Stimulated activated memory B cell treated with anti-CD40 and anti-IgM and Interleukin-4, amounts not matched to agents 10 μg/mL and 1 μg/mL and 100 μg/mL, for 72 hours (primary cell): ENCODE measurements at regions not wholly inside any gene's neighbourhood (a gene's known extent, or its start where the extent isn't known, plus 50 kb on each side); places are given as distances from the start of the nearest gene placed in this dataset.
"Not testable (repeated sequence)": the region's sequence is repeated elsewhere in the genome, so short reads cannot be mapped to it uniquely, and the experiment has no call there.

ENCODE experiments used
- ATAC-seq: fragments of 150-1000 bp; cut with Tn5 transposase; 2 replicates; pipeline ENCODE4 v1.10.0; 2021
- H3K27ac Mint-ChIP-seq: one replicate; pipeline ENCODE4 v1.8.0; 2022; ENCODE audit warnings: mild to moderate bottlenecking, mixed read lengths
- H3K27me3 Mint-ChIP-seq: one replicate; pipeline ENCODE4 v1.8.0; 2022; ENCODE audit warnings: mixed read lengths
- H3K36me3 Mint-ChIP-seq: one replicate; pipeline ENCODE4 v1.8.0; 2022; ENCODE audit warnings: mixed read lengths
- H3K4me1 Mint-ChIP-seq: one replicate; pipeline ENCODE4 v1.8.0; 2022; ENCODE audit warnings: mixed read lengths
- H3K4me3 Mint-ChIP-seq: one replicate; pipeline ENCODE4 v1.8.0; 2022; ENCODE audit warnings: mild to moderate bottlenecking, moderate library complexity, mixed read lengths
- H3K9me3 Mint-ChIP-seq: one replicate; pipeline ENCODE4 v1.8.0; 2022; ENCODE audit warnings: mixed read lengths

DNA sequence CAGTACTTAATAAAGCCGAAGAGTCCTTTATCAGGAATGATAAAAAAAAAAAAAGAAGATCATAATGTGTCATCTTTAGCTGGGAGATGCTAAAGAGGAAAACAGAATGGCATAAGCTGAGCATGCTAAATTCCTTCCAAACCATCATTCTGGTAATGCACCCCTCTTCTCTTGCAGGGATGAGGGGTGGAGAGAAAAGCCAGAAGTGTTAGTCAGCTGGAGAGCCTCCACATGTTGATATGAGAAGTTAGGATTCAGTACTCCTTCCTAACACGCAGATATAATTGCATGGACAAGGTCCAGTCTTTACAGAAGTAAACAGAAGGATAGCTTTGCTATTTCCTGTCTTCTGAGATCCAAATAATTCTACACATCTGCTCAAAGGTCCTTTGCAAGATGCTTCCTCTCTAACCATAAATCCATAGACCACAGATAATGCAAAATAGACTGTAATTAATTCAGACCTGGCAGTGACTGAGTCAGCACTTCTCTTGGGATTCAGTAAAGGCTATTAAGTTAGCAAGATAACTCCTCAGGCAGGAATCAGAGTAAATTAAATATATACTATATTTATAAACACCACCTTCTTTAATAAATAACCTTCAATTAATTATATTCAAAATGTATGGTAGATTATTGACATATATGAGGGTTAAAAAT lies 930.0 kb upstream of the KLHL29 start:
- no peak for ATAC-seq
- no peaks in the 10 kb centered on the region for H3K36me3 Mint-ChIP-seq
- no peak overlapping the region for H3K27ac Mint-ChIP-seq
- no peak overlapping the region for H3K4me3 Mint-ChIP-seq
- H3K4me1 Mint-ChIP-seq = no peaks in the 10 kb centered on the region
- no peaks in the 10 kb centered on the region for H3K27me3 Mint-ChIP-seq
- no peaks in the 10 kb centered on the region for H3K9me3 Mint-ChIP-seq

DNA sequence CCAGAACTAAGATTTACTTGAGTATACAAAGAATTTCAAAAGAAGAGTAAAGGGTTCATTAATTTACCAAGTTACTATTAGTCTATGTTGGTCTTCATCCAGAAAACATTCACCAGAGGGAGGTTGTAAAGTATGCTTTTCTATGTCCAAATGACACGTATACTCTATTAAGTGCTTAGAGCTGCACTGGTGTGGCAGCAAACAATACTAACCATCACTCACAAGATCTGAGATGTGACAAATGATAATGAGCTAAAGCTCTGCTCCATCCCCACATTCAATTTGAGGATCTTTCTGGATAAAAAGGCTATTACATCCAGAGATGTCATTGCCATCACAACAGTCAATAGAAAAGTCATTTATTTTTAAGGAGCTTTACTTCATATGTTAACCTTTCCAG lies 926.5 kb upstream of the KLHL29 start:
- H3K27me3 Mint-ChIP-seq = no peaks in the 10 kb centered on the region
- H3K4me1 Mint-ChIP-seq = no peaks in the 10 kb centered on the region
- H3K9me3 Mint-ChIP-seq = peaks cover 3% of the 10 kb centered on the region
- no peak overlapping the region for H3K27ac Mint-ChIP-seq
- H3K36me3 Mint-ChIP-seq = no peaks in the 10 kb centered on the region
- H3K4me3 Mint-ChIP-seq = no peak overlapping the region
- ATAC-seq = no peak

DNA sequence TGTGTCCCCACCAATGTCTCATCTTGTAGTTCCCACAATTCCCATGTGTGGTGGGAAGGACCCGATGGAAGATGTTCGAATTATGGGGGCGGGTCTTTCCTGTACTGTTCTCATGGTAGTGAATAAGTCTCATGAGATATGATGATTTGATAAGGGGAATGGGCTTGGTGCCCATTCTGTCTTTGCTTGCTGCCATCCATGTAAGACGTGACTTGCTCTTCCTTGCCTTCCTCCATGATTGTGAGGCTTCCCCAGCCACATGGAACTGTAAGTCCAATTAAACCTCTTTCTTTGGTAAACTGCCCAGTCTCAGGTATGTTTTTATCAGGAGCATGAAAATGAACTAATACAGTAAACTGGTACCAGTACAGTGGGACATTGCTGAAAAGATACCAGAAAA lies 909.9 kb upstream of the KLHL29 start:
- H3K4me3 Mint-ChIP-seq, H3K9me3 Mint-ChIP-seq, H3K4me1 Mint-ChIP-seq, H3K27ac Mint-ChIP-seq, H3K27me3 Mint-ChIP-seq, H3K36me3 Mint-ChIP-seq, ATAC-seq: not testable (repeated sequence)

GRCh38 chr2:22478329-22478728 lies 906.6 kb upstream of the KLHL29 start:
- no peaks in the 10 kb centered on the region for H3K4me1 Mint-ChIP-seq
- peaks cover 5% of the 10 kb centered on the region for H3K9me3 Mint-ChIP-seq
- H3K36me3 Mint-ChIP-seq = no peaks in the 10 kb centered on the region
- H3K4me3 Mint-ChIP-seq = no peak overlapping the region
- H3K27ac Mint-ChIP-seq = no peak overlapping the region
- ATAC-seq = no peak
- H3K27me3 Mint-ChIP-seq = no peaks in the 10 kb centered on the region

- Mint-ChIP-seq H3K36me3 (no peaks in the 10 kb centered on the region), H3K27ac (no peak overlapping the region), H3K4me1 (no peaks in the 10 kb centered on the region), H3K4me3 (no peak overlapping the region), H3K9me3 (peaks cover 5% of the 10 kb centered on the region), H3K27me3 (no peaks in the 10 kb centered on the region)
- no peak for ATAC-seq
Observed at GRCh38 chr2:22481486-22482259, 903.3 kb upstream of the KLHL29 start.

DNA sequence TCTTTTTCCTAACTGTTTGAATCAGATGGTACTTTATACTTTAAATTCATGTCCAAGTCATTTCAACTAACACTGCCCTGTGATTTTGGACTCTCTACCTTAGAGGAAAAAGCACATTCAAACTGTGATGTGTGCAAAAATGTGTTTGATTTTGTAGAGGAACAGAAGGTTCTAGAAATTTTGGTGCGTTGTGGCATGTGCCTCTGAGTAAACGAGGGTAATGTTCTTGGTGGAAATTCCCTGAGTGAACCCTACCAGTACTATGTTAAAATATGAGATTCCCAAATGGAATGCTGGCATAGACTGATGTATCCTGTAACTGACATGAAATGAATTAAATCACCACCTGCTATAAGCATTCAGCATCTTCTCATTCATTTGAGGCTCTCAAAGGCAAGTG lies 901.9 kb upstream of the KLHL29 start:
- Mint-ChIP-seq H3K27me3 (no peaks in the 10 kb centered on the region), H3K4me3 (no peak overlapping the region), H3K9me3 (peaks cover 3% of the 10 kb centered on the region), H3K27ac (no peak overlapping the region), H3K4me1 (no peaks in the 10 kb centered on the region), H3K36me3 (no peaks in the 10 kb centered on the region)
- no peak for ATAC-seq

GRCh38 chr2:22485486-22485885 lies 899.5 kb upstream of the KLHL29 start:
- Mint-ChIP-seq H3K27me3 (no peaks in the 10 kb centered on the region), H3K27ac (no peak overlapping the region)

DNA sequence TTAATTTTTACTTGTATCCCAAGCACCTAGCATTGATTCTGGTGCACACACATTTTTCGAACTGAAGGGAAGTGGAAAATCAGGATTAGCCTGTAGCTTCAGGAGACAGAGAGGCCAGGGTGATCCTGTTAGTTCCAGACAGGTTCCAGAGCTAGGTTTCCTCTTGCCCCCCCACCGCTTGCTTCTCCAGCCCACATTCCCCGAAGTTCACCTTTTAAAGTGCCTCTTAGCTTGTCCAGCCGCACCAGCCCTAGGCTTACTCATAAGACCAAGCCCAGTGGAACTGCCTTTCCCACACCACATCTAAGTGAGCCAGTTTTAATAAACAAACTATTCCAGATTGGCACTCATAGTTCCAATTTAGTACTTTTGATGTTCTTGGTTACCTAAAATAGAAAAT lies 898.6 kb upstream of the KLHL29 start:
- no peaks in the 10 kb centered on the region for H3K27me3 Mint-ChIP-seq
- H3K4me1 Mint-ChIP-seq = no peaks in the 10 kb centered on the region
- no peak for ATAC-seq
- no peak overlapping the region for H3K4me3 Mint-ChIP-seq
- no peak overlapping the region for H3K27ac Mint-ChIP-seq
- H3K9me3 Mint-ChIP-seq = peaks cover 3% of the 10 kb centered on the region
- H3K36me3 Mint-ChIP-seq = no peaks in the 10 kb centered on the region

More at GRCh38 chr2:22485486-22485885, 899.5 kb upstream of the KLHL29 start:
- H3K9me3 Mint-ChIP-seq = peaks cover 3% of the 10 kb centered on the region
- no peak overlapping the region for H3K4me3 Mint-ChIP-seq
- ATAC-seq = no peak
- no peaks in the 10 kb centered on the region for H3K36me3 Mint-ChIP-seq
- no peaks in the 10 kb centered on the region for H3K4me1 Mint-ChIP-seq

DNA sequence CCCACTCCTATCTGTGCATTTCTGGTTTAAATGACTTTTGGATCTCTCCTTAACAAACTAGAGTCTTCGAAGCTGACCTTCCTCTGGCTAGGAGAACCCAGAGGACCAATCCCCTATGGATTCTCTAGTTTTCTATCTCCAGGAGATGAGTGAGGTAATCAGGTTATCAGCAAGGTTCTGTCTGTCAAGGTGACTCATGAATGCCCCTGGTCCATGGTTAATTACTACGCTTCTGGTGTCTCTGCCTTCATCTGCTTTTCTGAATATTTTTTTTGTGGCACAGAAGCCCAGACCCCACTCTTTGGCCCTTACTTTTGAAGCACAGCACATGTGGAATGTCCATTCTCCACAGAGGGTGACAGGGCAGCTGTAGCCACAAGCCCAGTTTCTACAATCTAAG lies 897.9 kb upstream of the KLHL29 start:
- H3K36me3 Mint-ChIP-seq = no peaks in the 10 kb centered on the region
- H3K4me3 Mint-ChIP-seq = no peak overlapping the region
- H3K9me3 Mint-ChIP-seq = peaks cover under 1% of the 10 kb centered on the region
- H3K27me3 Mint-ChIP-seq = no peaks in the 10 kb centered on the region
- no peak for ATAC-seq
- no peak overlapping the region for H3K27ac Mint-ChIP-seq
- no peaks in the 10 kb centered on the region for H3K4me1 Mint-ChIP-seq

- Mint-ChIP-seq H3K4me3 (no peak overlapping the region), H3K27me3 (no peaks in the 10 kb centered on the region), H3K4me1 (no peaks in the 10 kb centered on the region), H3K9me3 (no peaks in the 10 kb centered on the region), H3K36me3 (no peaks in the 10 kb centered on the region), H3K27ac (no peak overlapping the region)
- no peak for ATAC-seq
Observed at GRCh38 chr2:22487541-22487940, 897.4 kb upstream of the KLHL29 start.

GRCh38 chr2:22491442-22491841 lies 893.5 kb upstream of the KLHL29 start:
- Mint-ChIP-seq H3K36me3 (no peaks in the 10 kb centered on the region), H3K4me3 (no peak overlapping the region), H3K4me1 (no peaks in the 10 kb centered on the region), H3K27me3 (no peaks in the 10 kb centered on the region), H3K9me3 (peaks cover 3% of the 10 kb centered on the region), H3K27ac (no peak overlapping the region)
- no peak for ATAC-seq

DNA sequence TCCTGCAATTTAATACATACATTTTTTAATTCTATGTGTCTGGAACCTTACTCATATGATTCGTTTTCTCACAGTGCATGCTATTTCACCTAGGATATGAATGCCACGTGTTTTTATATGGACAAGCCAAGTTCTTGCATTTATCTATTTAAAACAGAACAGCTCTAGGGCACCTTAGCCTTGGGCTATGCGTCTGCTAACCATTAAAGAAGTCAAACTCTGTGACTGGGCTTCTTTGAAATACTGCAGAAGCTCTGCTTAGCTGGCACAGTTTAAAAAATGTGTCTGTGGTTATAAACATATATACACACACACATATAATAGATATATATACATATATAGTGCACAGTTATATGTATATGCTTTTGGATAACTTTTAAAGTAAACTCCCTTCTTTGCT lies 890.8 kb upstream of the KLHL29 start:
- Mint-ChIP-seq H3K27ac (no peak overlapping the region), H3K4me1 (no peaks in the 10 kb centered on the region), H3K9me3 (peaks cover 3% of the 10 kb centered on the region), H3K4me3 (no peak overlapping the region), H3K27me3 (no peaks in the 10 kb centered on the region), H3K36me3 (no peaks in the 10 kb centered on the region)
- no peak for ATAC-seq

DNA sequence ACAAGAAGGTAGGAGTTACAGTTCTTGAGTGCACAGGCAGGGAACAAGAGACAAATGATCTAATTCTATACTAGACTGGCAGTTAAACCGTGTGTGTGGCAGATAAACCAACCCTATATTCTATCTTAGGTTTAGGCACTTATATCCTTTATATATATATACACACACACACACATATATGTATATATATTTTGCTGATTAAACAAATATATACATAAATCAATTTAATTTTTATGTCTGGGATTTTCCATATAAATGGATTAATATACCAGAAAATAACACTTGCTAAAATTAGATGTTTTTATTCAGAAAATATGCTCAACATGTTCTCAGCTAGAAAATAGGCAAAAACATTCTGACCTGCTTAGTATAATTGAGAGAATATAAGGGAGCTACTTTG lies 887.9 kb upstream of the KLHL29 start:
- ATAC-seq = no peak
- Mint-ChIP-seq H3K27me3 (no peaks in the 10 kb centered on the region), H3K4me1 (no peaks in the 10 kb centered on the region), H3K9me3 (peaks cover 3% of the 10 kb centered on the region), H3K36me3 (no peaks in the 10 kb centered on the region), H3K4me3 (no peak overlapping the region), H3K27ac (no peak overlapping the region)

DNA sequence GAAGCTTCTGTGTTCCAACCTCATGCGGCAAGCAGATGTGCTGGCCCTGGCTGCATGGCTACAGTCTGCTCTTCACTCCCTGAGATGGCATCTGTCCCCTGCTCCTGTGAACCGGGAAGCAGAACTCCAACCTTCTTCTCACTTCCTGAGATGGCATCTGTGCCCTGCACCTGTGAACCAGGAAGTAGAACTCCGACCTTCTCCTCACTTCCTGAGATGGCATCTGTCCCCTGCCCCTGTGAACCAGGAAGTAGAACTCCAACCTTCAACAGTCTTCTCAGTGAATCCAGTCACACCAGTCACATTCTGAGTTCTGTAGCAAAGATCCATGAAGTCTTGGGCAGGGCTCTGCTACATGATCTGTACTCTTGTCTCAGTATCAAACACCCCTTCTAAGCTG lies 887.2 kb upstream of the KLHL29 start:
- ATAC-seq = no peak
- Mint-ChIP-seq H3K27me3 (no peaks in the 10 kb centered on the region), H3K4me3 (no peak overlapping the region), H3K9me3 (peaks cover 7% of the 10 kb centered on the region), H3K4me1 (no peaks in the 10 kb centered on the region), H3K36me3 (no peaks in the 10 kb centered on the region), H3K27ac (no peak overlapping the region)

GRCh38 chr2:22499082-22499839 lies 885.7 kb upstream of the KLHL29 start:
- no peaks in the 10 kb centered on the region for H3K36me3 Mint-ChIP-seq
- no peak for ATAC-seq
- H3K27me3 Mint-ChIP-seq = no peaks in the 10 kb centered on the region
- no peaks in the 10 kb centered on the region for H3K4me1 Mint-ChIP-seq
- H3K27ac Mint-ChIP-seq = no peak overlapping the region
- H3K4me3 Mint-ChIP-seq = no peak overlapping the region
- H3K9me3 Mint-ChIP-seq = peaks cover 7% of the 10 kb centered on the region

DNA sequence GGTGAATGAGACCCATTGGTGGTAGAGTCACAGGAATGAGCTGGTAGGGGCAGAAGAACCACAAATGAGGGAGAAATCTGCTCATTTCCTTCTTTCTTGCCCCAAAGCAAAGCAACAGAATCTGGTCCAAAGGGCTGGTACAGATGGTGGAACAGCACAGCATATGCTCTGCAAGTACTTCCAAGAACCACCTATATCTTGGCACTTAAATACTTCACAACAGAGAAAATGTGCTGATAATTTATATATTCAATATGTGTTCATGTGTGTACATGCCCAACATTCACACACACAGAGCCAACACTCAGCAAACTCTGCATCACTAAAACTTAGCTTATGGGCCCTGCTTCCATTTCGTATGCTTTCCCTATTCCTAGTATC lies 884.4 kb upstream of the KLHL29 start:
- Mint-ChIP-seq H3K4me1 (no peaks in the 10 kb centered on the region), H3K4me3 (no peak overlapping the region), H3K9me3 (peaks cover 9% of the 10 kb centered on the region), H3K36me3 (no peaks in the 10 kb centered on the region), H3K27me3 (no peaks in the 10 kb centered on the region), H3K27ac (no peak overlapping the region)
- ATAC-seq = no peak
